ENCODE measurements at regions not wholly inside any gene's neighbourhood (a gene's known extent, or its start where the extent isn't known, plus 50 kb on each side); places are given as distances from the start of the nearest gene placed in this dataset.

- TF ChIP-seq CTCF (IDR thresholded peaks at IDR 0.05): no peak
- TF ChIP-seq POLR2AphosphoS5 (IDR thresholded peaks at IDR 0.05; ENCODE audit: low read depth, low read length): no peak
- TF ChIP-seq REST (IDR thresholded peaks at IDR 0.05; ENCODE audit: insufficient read depth in 1 of 2, low read depth in 2 of 2, low read length in 1 of 2): no peak
- no peak for TF ChIP-seq SIN3A (IDR thresholded peaks at IDR 0.05; ENCODE audit: borderline replicate concordance, insufficient read depth, low read depth, low read length)
- no peak for TF ChIP-seq TCF7L2 (IDR thresholded peaks at IDR 0.05; ENCODE audit: low read depth, low read length)
These were observed 355.0 kb upstream of the KLHL29 start for GRCh38 chr2:23029951-23030350.

All from Panc1 (cell line).